ENCODE measurements at regions not wholly inside any gene's neighbourhood (a gene's known extent, or its start where the extent isn't known, plus 50 kb on each side); places are given as distances from the start of the nearest gene placed in this dataset.

DNA sequence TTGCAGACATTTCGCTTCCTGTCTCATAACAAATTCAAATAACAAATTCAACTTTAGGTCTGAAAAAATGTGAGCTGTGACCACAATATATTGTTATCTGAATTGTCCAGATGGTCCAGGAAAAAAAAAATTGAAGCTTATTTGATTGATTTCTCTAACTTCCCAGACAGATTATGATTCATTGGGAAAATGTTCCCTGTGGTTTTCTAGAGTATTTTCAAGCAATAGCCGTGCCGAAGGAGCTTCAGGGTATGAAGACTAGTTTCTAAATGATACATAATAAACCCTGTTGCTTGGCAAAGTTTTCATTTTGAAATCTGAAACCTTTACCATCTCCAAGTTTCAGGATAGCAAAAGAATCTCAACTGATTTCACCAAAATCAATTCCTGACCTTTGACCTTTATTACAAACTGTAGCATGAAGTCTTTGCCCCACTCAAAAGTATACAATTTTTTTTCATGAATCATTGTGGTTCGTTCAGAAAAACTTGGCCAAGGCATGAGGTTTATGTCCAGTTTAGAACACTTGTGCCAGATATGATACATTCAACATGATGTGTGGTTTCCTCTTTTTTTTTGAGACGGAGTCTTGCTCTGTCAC, 109.9 kb downstream of the JCAD start:
- no peak overlapping the region for H3K27ac ChIP-seq (ENCODE audit: low read depth, low read length, severe bottlenecking)
- H3K9me3 ChIP-seq (ENCODE audit: control insufficient read depth, low read length): no peaks in the 10 kb centered on the region
- peaks cover 3% of the 10 kb centered on the region for H3K4me1 ChIP-seq (ENCODE audit: control insufficient read depth, insufficient read depth, low read length, poor library complexity, severe bottlenecking)
- no peaks in the 10 kb centered on the region for H3K36me3 ChIP-seq (ENCODE audit: control insufficient read depth, insufficient read depth, low read length)
- H3K4me3 ChIP-seq (ENCODE audit: extremely low read depth, insufficient read depth, low read length, poor library complexity, severe bottlenecking): no peak overlapping the region
- WGBS, 2 experiments (ENCODE audit: insufficient coverage in 2 of 2): 100% methylated on average over 1 to 2 of the region's 5 CpGs

DNA sequence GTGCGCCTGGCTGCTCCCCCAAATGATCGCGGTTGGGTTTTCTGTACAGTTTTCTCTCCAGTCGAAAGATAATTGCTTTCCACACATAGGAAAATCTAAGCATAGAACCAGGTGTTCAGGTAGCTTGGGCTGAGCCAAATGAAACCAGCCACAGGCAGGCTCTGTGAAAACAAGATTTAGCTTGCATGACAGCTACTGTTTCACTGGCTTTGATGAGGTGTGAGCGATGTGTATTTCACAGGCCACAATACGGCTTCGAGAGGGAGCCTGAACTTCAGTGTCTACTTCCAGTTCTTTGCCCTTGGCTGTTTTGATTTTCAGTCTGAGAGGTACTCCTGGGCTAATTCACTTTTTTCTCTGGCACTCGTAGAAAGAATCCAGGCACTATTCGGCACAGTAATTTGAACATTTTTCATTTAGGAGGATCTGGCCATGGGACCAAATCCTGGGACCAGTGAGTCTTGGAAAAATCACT, 110.5 kb downstream of the JCAD start:
- H3K27ac ChIP-seq (ENCODE audit: low read depth, low read length, severe bottlenecking): peak overlapping the region; percentile 3
- H3K4me1 ChIP-seq (ENCODE audit: control insufficient read depth, insufficient read depth, low read length, poor library complexity, severe bottlenecking): peaks cover 3% of the 10 kb centered on the region
- WGBS, 2 experiments (ENCODE audit: insufficient coverage in 2 of 2): 88 to 93% methylated on average over 6 to 9 of the region's 9 CpGs
- no peaks in the 10 kb centered on the region for H3K9me3 ChIP-seq (ENCODE audit: control insufficient read depth, low read length)
- H3K36me3 ChIP-seq (ENCODE audit: control insufficient read depth, insufficient read depth, low read length): no peaks in the 10 kb centered on the region
- H3K4me3 ChIP-seq (ENCODE audit: extremely low read depth, insufficient read depth, low read length, poor library complexity, severe bottlenecking): no peak overlapping the region

DNA sequence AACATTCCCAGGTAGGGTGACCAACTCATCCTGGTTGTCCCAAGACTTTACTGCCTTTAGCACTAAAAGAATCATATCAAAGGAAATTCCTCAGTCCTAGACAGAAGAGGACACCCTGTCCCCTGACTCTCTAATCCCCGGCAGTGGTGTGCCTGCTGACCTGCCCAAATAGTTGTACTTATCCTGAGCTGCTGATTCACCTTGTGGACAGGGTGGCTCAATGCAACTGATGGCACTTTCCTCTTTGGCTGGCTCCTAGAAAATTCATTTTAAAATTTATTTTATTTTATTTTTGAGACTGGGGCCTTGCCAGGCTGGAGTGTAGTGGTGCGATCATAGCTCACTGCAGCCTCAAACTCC, 111.7 kb downstream of the JCAD start:
- no peaks in the 10 kb centered on the region for H3K36me3 ChIP-seq (ENCODE audit: control insufficient read depth, insufficient read depth, low read length)
- H3K4me3 ChIP-seq (ENCODE audit: extremely low read depth, insufficient read depth, low read length, poor library complexity, severe bottlenecking): no peak overlapping the region
- peaks cover 3% of the 10 kb centered on the region for H3K4me1 ChIP-seq (ENCODE audit: control insufficient read depth, insufficient read depth, low read length, poor library complexity, severe bottlenecking)
- H3K9me3 ChIP-seq (ENCODE audit: control insufficient read depth, low read length): no peaks in the 10 kb centered on the region
- 63 to 100% methylated on average over 1 of the region's 2 CpGs for WGBS, 2 experiments (ENCODE audit: insufficient coverage in 2 of 2)
- H3K27ac ChIP-seq (ENCODE audit: low read depth, low read length, severe bottlenecking): no peak overlapping the region

DNA sequence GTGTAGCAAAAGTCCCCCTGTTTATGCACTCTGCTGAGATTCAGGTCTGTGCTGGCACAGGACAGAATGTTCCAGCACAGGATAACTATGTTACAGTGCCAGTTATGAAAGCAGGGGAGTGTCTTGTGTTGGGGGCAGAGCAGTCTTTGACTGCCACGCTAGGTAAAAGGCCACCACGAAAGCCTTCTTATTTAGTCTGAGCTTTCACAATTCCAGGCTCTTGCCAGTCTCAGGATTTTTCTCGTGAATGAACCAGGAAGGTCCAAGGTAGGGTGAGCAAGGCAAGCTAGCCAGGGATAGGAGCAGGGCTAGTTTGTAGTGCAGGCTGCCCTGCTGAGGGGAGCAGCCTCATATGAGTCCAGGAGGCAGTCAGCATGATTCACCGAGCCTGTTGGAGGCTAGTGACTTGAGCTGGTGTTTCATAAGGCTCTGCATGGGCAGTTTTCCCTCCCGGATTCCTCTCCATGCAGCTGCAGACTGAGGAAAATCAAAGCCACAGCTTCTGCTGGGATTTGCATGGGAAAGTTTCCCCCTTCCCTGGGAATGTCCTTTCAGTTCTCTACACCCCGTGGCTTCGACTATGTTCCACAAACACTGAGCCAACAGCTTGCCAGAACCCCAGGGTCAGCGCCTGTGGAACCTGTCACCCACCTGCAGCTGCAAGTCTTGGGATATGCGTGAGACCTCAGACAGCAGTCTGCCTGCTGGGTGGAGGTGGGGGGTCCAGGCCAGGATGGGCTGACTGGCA, 112.3 kb downstream of the JCAD start:
- 55 to 65% methylated on average over 5 to 8 of the region's 9 CpGs for WGBS, 2 experiments (ENCODE audit: insufficient coverage in 2 of 2)
- no peak overlapping the region for H3K4me3 ChIP-seq (ENCODE audit: extremely low read depth, insufficient read depth, low read length, poor library complexity, severe bottlenecking)
- H3K36me3 ChIP-seq (ENCODE audit: control insufficient read depth, insufficient read depth, low read length): no peaks in the 10 kb centered on the region

DNA sequence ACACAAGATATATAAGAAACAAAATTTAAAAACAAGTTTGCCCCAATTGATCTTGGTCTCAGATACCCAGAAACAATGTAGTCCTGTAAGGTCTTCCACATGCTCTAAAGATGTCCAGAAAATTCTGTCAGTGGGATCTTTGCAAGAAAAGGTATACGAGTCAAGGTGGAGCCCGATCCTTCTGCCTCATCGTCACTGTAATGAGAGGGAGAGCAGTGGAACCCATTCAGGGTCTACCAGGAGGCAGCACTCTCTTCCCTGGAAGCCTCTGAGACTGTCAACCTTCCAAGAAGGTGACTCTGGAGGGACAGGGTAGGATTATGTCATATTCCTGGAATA, 112.8 kb downstream of the JCAD start:
- Histone ChIP-seq H3K36me3 (ENCODE audit: control insufficient read depth, insufficient read depth, low read length) (no peaks in the 10 kb centered on the region), H3K27ac (ENCODE audit: low read depth, low read length, severe bottlenecking) (no peak overlapping the region), H3K4me1 (ENCODE audit: control insufficient read depth, insufficient read depth, low read length, poor library complexity, severe bottlenecking) (peaks cover 3% of the 10 kb centered on the region), H3K9me3 (ENCODE audit: control insufficient read depth, low read length) (no peaks in the 10 kb centered on the region), H3K4me3 (ENCODE audit: extremely low read depth, insufficient read depth, low read length, poor library complexity, severe bottlenecking) (no peak overlapping the region)
- 91 to 100% methylated on average over 3 of the region's 3 CpGs for WGBS, 2 experiments (ENCODE audit: insufficient coverage in 2 of 2)

More for the DNA sequence above, 112.3 kb downstream of the JCAD start:
- H3K9me3 ChIP-seq (ENCODE audit: control insufficient read depth, low read length): no peaks in the 10 kb centered on the region
- no peak overlapping the region for H3K27ac ChIP-seq (ENCODE audit: low read depth, low read length, severe bottlenecking)
- H3K4me1 ChIP-seq (ENCODE audit: control insufficient read depth, insufficient read depth, low read length, poor library complexity, severe bottlenecking): peaks cover 3% of the 10 kb centered on the region

DNA sequence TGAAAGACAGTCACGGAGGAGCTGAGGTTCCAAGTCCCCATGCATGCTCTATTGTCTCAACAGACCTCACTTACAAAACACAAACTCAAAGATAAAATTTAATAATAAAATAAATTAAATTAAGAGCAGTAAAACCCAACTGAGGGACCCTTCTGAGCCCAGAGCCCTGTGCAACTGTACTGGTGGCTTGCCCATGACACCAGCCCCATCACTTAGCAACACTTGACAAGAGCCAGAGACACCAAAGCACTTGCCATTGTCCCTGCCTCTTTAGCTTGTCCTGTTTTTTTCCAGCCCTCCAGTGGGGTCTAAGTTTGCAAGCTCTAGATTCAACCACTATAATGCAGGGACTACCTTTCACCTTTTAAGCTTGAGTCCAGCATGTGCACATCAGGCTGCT, 117.9 kb downstream of the JCAD start:
- H3K4me1 ChIP-seq (ENCODE audit: control insufficient read depth, insufficient read depth, low read length, poor library complexity, severe bottlenecking): no peaks in the 10 kb centered on the region
- WGBS, 2 experiments (ENCODE audit: insufficient coverage in 2 of 2): no CpG with 5 or more reads among the region's 1 CpG
- no peak overlapping the region for H3K4me3 ChIP-seq (ENCODE audit: extremely low read depth, insufficient read depth, low read length, poor library complexity, severe bottlenecking)
- no peaks in the 10 kb centered on the region for H3K9me3 ChIP-seq (ENCODE audit: control insufficient read depth, low read length)
- no peak overlapping the region for H3K27ac ChIP-seq (ENCODE audit: low read depth, low read length, severe bottlenecking)
- no peaks in the 10 kb centered on the region for H3K36me3 ChIP-seq (ENCODE audit: control insufficient read depth, insufficient read depth, low read length)

DNA sequence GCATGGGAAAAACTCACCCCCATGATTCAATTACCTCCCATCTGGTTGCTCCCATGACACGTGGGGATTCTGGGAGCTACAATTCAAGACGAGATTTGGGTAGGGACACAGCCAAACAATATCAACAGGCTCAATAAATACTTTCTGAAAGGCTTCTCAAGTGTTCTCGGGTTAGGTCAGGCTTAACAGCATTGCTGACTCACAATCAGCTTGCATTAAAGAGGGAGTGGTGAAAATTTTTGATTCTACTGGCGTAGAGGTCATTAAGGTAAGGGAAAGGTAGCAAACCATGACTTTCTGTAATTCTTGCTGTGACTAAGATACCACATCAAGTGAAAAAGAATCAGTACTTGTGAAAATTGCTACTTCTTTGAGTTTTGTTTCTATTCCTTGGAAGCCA, 126.4 kb downstream of the JCAD start:
- Histone ChIP-seq H3K4me1 (ENCODE audit: control insufficient read depth, insufficient read depth, low read length, poor library complexity, severe bottlenecking) (no peaks in the 10 kb centered on the region), H3K9me3 (ENCODE audit: control insufficient read depth, low read length) (no peaks in the 10 kb centered on the region), H3K27ac (ENCODE audit: low read depth, low read length, severe bottlenecking) (no peak overlapping the region), H3K4me3 (ENCODE audit: extremely low read depth, insufficient read depth, low read length, poor library complexity, severe bottlenecking) (no peak overlapping the region), H3K36me3 (ENCODE audit: control insufficient read depth, insufficient read depth, low read length) (no peaks in the 10 kb centered on the region)
- WGBS, 2 experiments (ENCODE audit: insufficient coverage in 2 of 2): 81 to 93% methylated on average over 3 of the region's 4 CpGs

DNA sequence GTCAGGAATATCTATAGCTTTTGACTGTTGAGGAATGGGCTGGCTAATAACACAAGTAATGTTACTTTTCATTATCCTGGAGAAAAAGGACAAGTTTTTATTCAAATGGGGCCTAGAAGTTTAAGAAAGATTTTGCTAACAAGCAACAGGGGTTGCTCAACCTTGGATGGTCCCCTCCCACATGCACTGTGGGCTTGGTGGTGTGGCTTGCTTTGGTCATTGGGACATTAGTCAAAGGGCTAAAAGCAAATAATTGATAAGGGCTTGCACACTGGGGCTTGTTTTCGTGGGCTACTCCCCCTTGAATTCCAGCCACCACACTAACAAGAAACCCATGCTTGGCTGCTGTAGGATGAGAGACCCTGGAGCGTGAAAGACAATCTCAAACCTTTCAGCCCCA, 127.6 kb downstream of the JCAD start:
- peaks cover 3% of the 10 kb centered on the region for H3K9me3 ChIP-seq (ENCODE audit: control insufficient read depth, low read length)
- no peak overlapping the region for H3K4me3 ChIP-seq (ENCODE audit: extremely low read depth, insufficient read depth, low read length, poor library complexity, severe bottlenecking)
- H3K36me3 ChIP-seq (ENCODE audit: control insufficient read depth, insufficient read depth, low read length): no peaks in the 10 kb centered on the region
- no peak overlapping the region for H3K27ac ChIP-seq (ENCODE audit: low read depth, low read length, severe bottlenecking)
- 83 to 100% methylated on average over 1 of the region's 2 CpGs for WGBS, 2 experiments (ENCODE audit: insufficient coverage in 2 of 2)
- H3K4me1 ChIP-seq (ENCODE audit: control insufficient read depth, insufficient read depth, low read length, poor library complexity, severe bottlenecking): no peaks in the 10 kb centered on the region

DNA sequence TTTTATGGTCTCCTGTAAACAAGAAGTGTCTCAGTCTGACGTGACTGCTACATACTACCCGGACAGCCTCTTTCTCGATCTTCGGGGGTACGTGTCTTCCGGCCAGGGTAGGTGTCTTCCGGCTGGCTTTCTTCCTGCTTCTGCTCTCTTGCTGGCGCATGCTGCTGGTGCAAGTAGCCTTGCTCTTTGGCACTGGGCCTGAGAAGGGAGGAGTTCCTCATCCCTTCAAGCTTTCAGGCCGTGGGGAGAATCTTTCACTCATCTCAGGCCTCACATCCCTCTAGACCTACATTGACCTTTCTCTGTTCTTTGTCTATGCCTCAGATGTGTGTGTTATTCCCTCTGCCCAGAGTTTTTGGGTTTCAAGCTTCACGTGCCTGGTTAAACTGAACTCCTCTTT, 130.4 kb downstream of the JCAD start:
- WGBS, 2 experiments (ENCODE audit: insufficient coverage in 2 of 2): 95 to 97% methylated on average over 8 to 9 of the region's 10 CpGs
- H3K27ac ChIP-seq (ENCODE audit: low read depth, low read length, severe bottlenecking): no peak overlapping the region

DNA sequence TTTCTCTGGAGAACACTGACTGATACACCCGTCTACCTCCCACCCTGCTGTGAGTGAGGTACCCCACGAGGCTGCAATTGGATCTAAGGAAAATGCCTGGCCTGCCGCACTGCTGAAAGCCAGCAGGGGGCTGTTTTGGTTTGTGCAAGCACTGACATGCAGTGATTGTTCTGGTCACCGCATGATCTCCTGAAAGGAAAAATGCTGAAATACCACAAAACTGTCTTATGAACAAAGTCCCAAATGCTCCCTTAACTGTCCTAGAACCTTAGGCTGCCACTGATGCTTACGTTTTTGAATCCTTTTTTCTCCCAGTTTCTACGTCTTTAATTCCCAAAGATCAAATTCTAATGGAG, 132.7 kb downstream of the JCAD start:
- Histone ChIP-seq H3K9me3 (ENCODE audit: control insufficient read depth, low read length) (peaks cover 7% of the 10 kb centered on the region), H3K4me3 (ENCODE audit: extremely low read depth, insufficient read depth, low read length, poor library complexity, severe bottlenecking) (no peak overlapping the region), H3K4me1 (ENCODE audit: control insufficient read depth, insufficient read depth, low read length, poor library complexity, severe bottlenecking) (peaks cover 23% of the 10 kb centered on the region), H3K27ac (ENCODE audit: low read depth, low read length, severe bottlenecking) (no peak overlapping the region), H3K36me3 (ENCODE audit: control insufficient read depth, insufficient read depth, low read length) (no peaks in the 10 kb centered on the region)
- WGBS, 2 experiments (ENCODE audit: insufficient coverage in 2 of 2): 45 to 60% methylated on average over 6 of the region's 6 CpGs

More for the DNA sequence above, 130.4 kb downstream of the JCAD start:
- Histone ChIP-seq H3K4me3 (ENCODE audit: extremely low read depth, insufficient read depth, low read length, poor library complexity, severe bottlenecking) (no peak overlapping the region), H3K9me3 (ENCODE audit: control insufficient read depth, low read length) (peaks cover 7% of the 10 kb centered on the region), H3K4me1 (ENCODE audit: control insufficient read depth, insufficient read depth, low read length, poor library complexity, severe bottlenecking) (peaks cover 7% of the 10 kb centered on the region), H3K36me3 (ENCODE audit: control insufficient read depth, insufficient read depth, low read length) (no peaks in the 10 kb centered on the region)
